ENCODE measurements at regions not wholly inside any gene's neighbourhood (a gene's known extent, or its start where the extent isn't known, plus 50 kb on each side); places are given as distances from the start of the nearest gene placed in this dataset.

GRCh38 chr4:1459722-1460511, 53.7 kb upstream of the NKX1-1 start:
- intact Hi-C loops (cut with micrococcal nuclease) (no loop called here), dilution Hi-C loops (cut with MboI; ENCODE audit: extremely low pct_ligation_motif_present, low sequenced_read_pairs) (no loop called here)
- Histone ChIP-seq H3K27me3 (ENCODE audit: control insufficient read depth in 2 of 2, insufficient read depth in 2 of 2, low read length in 2 of 2) (peaks cover 10 to 15% of the 10 kb centered on the region in 2 experiments), H3K9me1 (replicated peaks; ENCODE audit: control insufficient read depth, extremely low read depth, insufficient read depth, low read length) (no peaks in the 10 kb centered on the region), H3K4me3 (replicated peaks in 1 of 3; ENCODE audit: insufficient read depth in 1 of 3, low read depth in 1 of 3, low read length in 3 of 3) (no peak overlapping the region), H3K79me2 (ENCODE audit: control insufficient read depth, insufficient read depth, low read length) (no peaks in the 10 kb centered on the region), H3K9me3 (replicated peaks; ENCODE audit: control insufficient read depth, insufficient read depth, low read length) (no peaks in the 10 kb centered on the region), H2AFZ (ENCODE audit: low read depth, low read length) (no peak overlapping the region), H3K9ac (replicated peaks; ENCODE audit: extremely low read depth, insufficient read depth, low read length) (no peak overlapping the region), H3K36me3 (ENCODE audit: control insufficient read depth in 2 of 2, extremely low read depth in 1 of 2, insufficient read depth in 2 of 2, low read length in 2 of 2) (no peaks in the 10 kb centered on the region), H3K27ac (ENCODE audit: insufficient read depth, low read depth, low read length) (no peak overlapping the region), H4K20me1 (replicated peaks; ENCODE audit: control insufficient read depth, extremely low read depth, insufficient read depth, low read length) (no peaks in the 10 kb centered on the region), H3K4me1 (ENCODE audit: control insufficient read depth, extremely low read depth, insufficient read depth, low read length) (no peaks in the 10 kb centered on the region), H3K4me2 (ENCODE audit: insufficient read depth, low read length) (no peak overlapping the region)
- POLR2A ChIA-PET = no interaction called here
- CTCF ChIA-PET = no interaction called here
- TF ChIP-seq POLR2AphosphoS5 (IDR thresholded peaks at IDR 0.05; ENCODE audit: insufficient read depth, low read depth, low read length) = no peak
- no TSS peak for BruUV-seq (replicated peaks)
- FAIRE-seq (no peak), DNase-seq (ENCODE audit: low read depth, low spot score) (no peak)

GRCh38 chr4:1459081-1459721, 53.0 kb upstream of the NKX1-1 start:
- H3K9me3 ChIP-seq (replicated peaks; ENCODE audit: control insufficient read depth, insufficient read depth, low read length) = no peaks in the 10 kb centered on the region
- POLR2A ChIA-PET = no interaction called here
- no peaks in the 10 kb centered on the region for H4K20me1 ChIP-seq (replicated peaks; ENCODE audit: control insufficient read depth, extremely low read depth, insufficient read depth, low read length)
- no TSS peak for BruUV-seq (replicated peaks)
- no peaks in the 10 kb centered on the region for H3K36me3 ChIP-seq (ENCODE audit: control insufficient read depth in 2 of 2, extremely low read depth in 1 of 2, insufficient read depth in 2 of 2, low read length in 2 of 2)
- no peak for DNase-seq (ENCODE audit: low read depth, low spot score)
- CTCF ChIA-PET = no interaction called here
- H3K79me2 ChIP-seq (ENCODE audit: control insufficient read depth, insufficient read depth, low read length) = no peaks in the 10 kb centered on the region
- no peak overlapping the region for H2AFZ ChIP-seq (ENCODE audit: low read depth, low read length)
- FAIRE-seq = no peak
- intact Hi-C loops (cut with micrococcal nuclease) (no loop called here), dilution Hi-C loops (cut with MboI; ENCODE audit: extremely low pct_ligation_motif_present, low sequenced_read_pairs) (no loop called here)
- H3K4me1 ChIP-seq (ENCODE audit: control insufficient read depth, extremely low read depth, insufficient read depth, low read length) = no peaks in the 10 kb centered on the region
- H3K27me3 ChIP-seq (ENCODE audit: control insufficient read depth in 2 of 2, insufficient read depth in 2 of 2, low read length in 2 of 2) = peaks cover 10 to 15% of the 10 kb centered on the region in 2 experiments
- H3K4me3 ChIP-seq (replicated peaks in 1 of 3; ENCODE audit: insufficient read depth in 1 of 3, low read depth in 1 of 3, low read length in 3 of 3) = no peak overlapping the region
- H3K27ac ChIP-seq (ENCODE audit: insufficient read depth, low read depth, low read length) = no peak overlapping the region
- no peaks in the 10 kb centered on the region for H3K9me1 ChIP-seq (replicated peaks; ENCODE audit: control insufficient read depth, extremely low read depth, insufficient read depth, low read length)
- TF ChIP-seq POLR2A (IDR thresholded peaks at IDR 0.05; ENCODE audit: low read depth, low read length) (no peak), FOS (IDR thresholded peaks at IDR 0.05; ENCODE audit: borderline replicate concordance, insufficient read depth, low read length) (no peak), POLR2AphosphoS5 (IDR thresholded peaks at IDR 0.05; ENCODE audit: insufficient read depth, low read depth, low read length) (no peak), MAX (IDR thresholded peaks at IDR 0.05; ENCODE audit: insufficient read depth, insufficient read length) (no peak), EZH2 (IDR thresholded peaks at IDR 0.05; ENCODE audit: borderline replicate concordance, low read depth, low read length, severe bottlenecking) (no peak), CTCF (IDR thresholded peaks at IDR 0.05; ENCODE audit: extremely low read depth in 1 of 2, insufficient read depth in 1 of 2, low read depth in 1 of 2, low read length in 2 of 2) (no peak), JUN (IDR thresholded peaks at IDR 0.05; ENCODE audit: borderline replicate concordance, insufficient read depth, insufficient read length, low read depth) (no peak), MYC (IDR thresholded peaks at IDR 0.05; ENCODE audit: low read depth, low read length) (no peak), GATA2 (IDR thresholded peaks at IDR 0.05; ENCODE audit: insufficient read depth, insufficient read length, low read depth, low read length) (no peak)
- no peak overlapping the region for H3K9ac ChIP-seq (replicated peaks; ENCODE audit: extremely low read depth, insufficient read depth, low read length)
- H3K4me2 ChIP-seq (ENCODE audit: insufficient read depth, low read length) = no peak overlapping the region

All from endothelial cell of umbilical vein (primary cell).